CD4-positive, alpha-beta T cell (primary cell): ENCODE measurements at regions not wholly inside any gene's neighbourhood (a gene's known extent, or its start where the extent isn't known, plus 50 kb on each side); places are given as distances from the start of the nearest gene placed in this dataset.

Source experiments
- ATAC-seq: fragments of 200-7000 bp; cut with Tn5 transposase; one replicate; pipeline ENCODE4 v1.10.0; 2022; ENCODE audit warnings: mild to moderate bottlenecking; ENCODE audit not compliant: poor library complexity
- CTCF ChIA-PET: fragments of 350-600 bp; sonication (Branson Sonifier 250); formaldehyde crosslinking; loops from one replicate; lab custom pipeline; 2021; ENCODE audit warnings: antibody characterized with exemption, inconsistent platforms; lab: Charles Lee
- POLR2A ChIA-PET: fragments of 350-600 bp; sonication (Branson Sonifier 250); formaldehyde crosslinking; loops from one replicate; lab custom pipeline; 2021; ENCODE audit warnings: antibody characterized with exemption, inconsistent platforms; lab: Charles Lee
- DNase-seq, 14 experiments: peaks; one replicate each; pipeline ENCODE4 v3.0.0-alpha.2; 2013 to 2020; ENCODE audit warnings: mixed read lengths in 2 of 14
- H3K27ac ChIP-seq, 2 donors: one replicate each; pipeline versions ENCODE4 v1.5.1 to v1.7.0; 2013; ENCODE audit warnings: low read length in 2 of 2, low read depth in 1 of 2, mild to moderate bottlenecking in 1 of 2
- H3K27me3 ChIP-seq, 2 experiments: 1 replicate in 1 of 2; 2 replicates in 1 of 2; pipeline versions ENCODE4 v1.6.1 to v1.7.0; 2013; ENCODE audit warnings: low read length in 2 of 2, control low read depth in 1 of 2, mild to moderate bottlenecking in 1 of 2, moderate library complexity in 1 of 2; ENCODE audit not compliant: insufficient read depth in 2 of 2, control insufficient read depth in 1 of 2
- H3K36me3 ChIP-seq: one replicate; pipeline ENCODE4 v1.6.1; 2013; ENCODE audit warnings: low read length, control low read depth; ENCODE audit not compliant: insufficient read depth
- H3K4me1 ChIP-seq: one replicate; pipeline ENCODE4 v1.6.1; 2013; ENCODE audit warnings: low read length, control low read depth; ENCODE audit not compliant: insufficient read depth
- H3K4me3 ChIP-seq: one replicate; pipeline ENCODE4 v1.5.1; 2013; ENCODE audit warnings: mild to moderate bottlenecking, low read length, moderate library complexity
- H3K9me3 ChIP-seq, 2 experiments: 1 replicate in 1 of 2; 2 replicates in 1 of 2; pipeline versions ENCODE4 v1.6.1 to v1.7.0; 2013; ENCODE audit warnings: low read length in 2 of 2, mild to moderate bottlenecking in 2 of 2, control low read depth in 1 of 2, moderate library complexity in 1 of 2; ENCODE audit not compliant: control insufficient read depth in 1 of 2, insufficient read depth in 1 of 2
- H3K27ac Mint-ChIP-seq: one replicate; pipeline ENCODE4 v1.8.0; 2020; ENCODE audit warnings: mixed read lengths
- H3K27me3 Mint-ChIP-seq: one replicate; pipeline ENCODE4 v1.8.0; 2021; ENCODE audit warnings: mixed read lengths
- H3K36me3 Mint-ChIP-seq: one replicate; pipeline ENCODE4 v1.8.0; 2021; ENCODE audit warnings: low read depth, mixed read lengths
- H3K4me1 Mint-ChIP-seq: one replicate; pipeline ENCODE4 v1.8.0; 2021; ENCODE audit warnings: low read depth, mixed read lengths
- H3K4me3 Mint-ChIP-seq: one replicate; pipeline ENCODE4 v1.8.0; 2020; ENCODE audit warnings: mild to moderate bottlenecking, mixed read lengths
- H3K9me3 Mint-ChIP-seq: one replicate; pipeline ENCODE4 v1.8.0; 2020; ENCODE audit warnings: mixed read lengths
- intact Hi-C, 2 experiments: fragments of 100-400 bp; cut with DNase I in 1 of 2; cut with micrococcal nuclease in 1 of 2; formaldehyde crosslinking; loops; one replicate each; pipeline versions ENCODE4 v1.15.1 to v1.9.0; 2023 to 2025; cut with DNase I, micrococcal nuclease
- TF ChIP-seq, protein P1 (sequence below): fragments of 200-600 bp; IDR thresholded peaks from one replicate; pipeline ENCODE4 v1.8.0; 2022; ENCODE audit warnings: antibody characterized with exemption, mild to moderate bottlenecking

DNA sequence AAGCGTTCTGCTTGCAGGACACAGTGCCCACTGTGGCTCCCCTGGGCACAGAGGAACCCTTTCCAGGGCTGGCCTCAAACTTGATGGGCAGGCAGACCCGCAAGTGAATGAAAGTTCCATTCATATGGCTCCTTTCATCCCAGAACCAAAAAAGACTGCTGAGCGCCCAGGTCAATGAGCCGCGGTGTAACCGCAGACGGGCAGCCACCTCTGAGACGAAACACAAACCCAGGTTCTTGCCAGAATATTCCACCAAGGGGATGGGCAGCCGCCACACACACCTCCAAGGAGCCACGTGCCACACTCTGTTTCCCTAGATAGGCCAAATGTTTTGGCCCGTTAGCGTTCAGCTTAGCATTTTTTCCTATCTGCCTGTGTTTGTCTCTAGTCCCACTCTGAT lies 82.8 kb upstream of the IGF1R start:
- Histone ChIP-seq H3K4me1 (no peaks in the 10 kb centered on the region), H3K9me3 (no peaks in the 10 kb centered on the region), H3K27me3 (peaks cover 0 to 8% of the 10 kb centered on the region in 2 experiments), H3K4me3 (no peak overlapping the region), H3K36me3 (no peaks in the 10 kb centered on the region), H3K27ac (no peak overlapping the region)
- peaks cover 19% of the 10 kb centered on the region for H3K27me3 Mint-ChIP-seq
- TF ChIP-seq, protein P1, sequence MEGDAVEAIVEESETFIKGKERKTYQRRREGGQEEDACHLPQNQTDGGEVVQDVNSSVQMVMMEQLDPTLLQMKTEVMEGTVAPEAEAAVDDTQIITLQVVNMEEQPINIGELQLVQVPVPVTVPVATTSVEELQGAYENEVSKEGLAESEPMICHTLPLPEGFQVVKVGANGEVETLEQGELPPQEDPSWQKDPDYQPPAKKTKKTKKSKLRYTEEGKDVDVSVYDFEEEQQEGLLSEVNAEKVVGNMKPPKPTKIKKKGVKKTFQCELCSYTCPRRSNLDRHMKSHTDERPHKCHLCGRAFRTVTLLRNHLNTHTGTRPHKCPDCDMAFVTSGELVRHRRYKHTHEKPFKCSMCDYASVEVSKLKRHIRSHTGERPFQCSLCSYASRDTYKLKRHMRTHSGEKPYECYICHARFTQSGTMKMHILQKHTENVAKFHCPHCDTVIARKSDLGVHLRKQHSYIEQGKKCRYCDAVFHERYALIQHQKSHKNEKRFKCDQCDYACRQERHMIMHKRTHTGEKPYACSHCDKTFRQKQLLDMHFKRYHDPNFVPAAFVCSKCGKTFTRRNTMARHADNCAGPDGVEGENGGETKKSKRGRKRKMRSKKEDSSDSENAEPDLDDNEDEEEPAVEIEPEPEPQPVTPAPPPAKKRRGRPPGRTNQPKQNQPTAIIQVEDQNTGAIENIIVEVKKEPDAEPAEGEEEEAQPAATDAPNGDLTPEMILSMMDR, result no peak
- ATAC-seq, result no peak
- H3K9me3 Mint-ChIP-seq, result no peaks in the 10 kb centered on the region
- CTCF ChIA-PET, result interaction anchor here (0.8 kb wide), 1 partner anchor 94 kb away, joined by 3 read pairs; no protein-coding TSS in a partner anchor
- no peaks in the 10 kb centered on the region for H3K4me1 Mint-ChIP-seq
- intact Hi-C loops, result loop anchor here in 1 of 2 experiments (10.0 kb wide), 1 partner anchor 421 kb away; no protein-coding TSS in a partner anchor
- no peak overlapping the region for H3K27ac Mint-ChIP-seq
- H3K36me3 Mint-ChIP-seq, result no peaks in the 10 kb centered on the region
- no peak for DNase-seq
- H3K4me3 Mint-ChIP-seq, result no peak overlapping the region
- POLR2A ChIA-PET, result no interaction called here

DNA sequence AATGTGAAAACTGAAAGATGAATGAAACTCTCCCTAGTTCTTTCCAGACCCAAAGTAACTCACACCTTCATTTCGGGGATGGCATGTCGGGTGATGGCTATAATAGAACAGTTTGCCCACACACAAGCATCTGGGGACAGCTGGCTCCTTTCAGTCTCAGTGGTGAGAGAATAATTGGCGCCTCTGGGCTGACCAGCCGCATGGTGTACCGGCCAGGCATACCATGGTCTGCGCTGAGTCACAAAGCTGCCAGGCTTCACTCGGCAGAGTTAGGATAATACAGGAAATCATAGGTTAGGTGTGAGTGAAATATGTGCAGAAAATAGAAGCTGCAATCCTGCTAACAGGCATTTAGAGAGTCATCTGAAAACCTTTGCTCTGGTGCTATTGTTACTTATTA lies 80.4 kb upstream of the IGF1R start:
- intact Hi-C loops, result loop anchor here in 1 of 2 experiments (10.0 kb wide), 1 partner anchor 423 kb away; no protein-coding TSS in a partner anchor
- Histone ChIP-seq H3K36me3 (no peaks in the 10 kb centered on the region), H3K4me1 (no peaks in the 10 kb centered on the region), H3K27ac (no peak overlapping the region), H3K4me3 (no peak overlapping the region), H3K9me3 (no peaks in the 10 kb centered on the region), H3K27me3 (peaks cover 0 to 8% of the 10 kb centered on the region in 2 experiments)
- H3K9me3 Mint-ChIP-seq, result no peaks in the 10 kb centered on the region
- H3K27me3 Mint-ChIP-seq, result peaks cover 29% of the 10 kb centered on the region
- H3K4me1 Mint-ChIP-seq, result no peaks in the 10 kb centered on the region
- DNase-seq, result no peak
- ATAC-seq, result no peak
- no peak overlapping the region for H3K27ac Mint-ChIP-seq
- TF ChIP-seq, protein P1, result no peak
- CTCF ChIA-PET, result no interaction called here
- H3K36me3 Mint-ChIP-seq, result no peaks in the 10 kb centered on the region
- no peak overlapping the region for H3K4me3 Mint-ChIP-seq
- POLR2A ChIA-PET, result interaction anchor here (1.2 kb wide), 1 partner anchor 33 kb away, joined by 3 read pairs; no protein-coding TSS in a partner anchor

DNA sequence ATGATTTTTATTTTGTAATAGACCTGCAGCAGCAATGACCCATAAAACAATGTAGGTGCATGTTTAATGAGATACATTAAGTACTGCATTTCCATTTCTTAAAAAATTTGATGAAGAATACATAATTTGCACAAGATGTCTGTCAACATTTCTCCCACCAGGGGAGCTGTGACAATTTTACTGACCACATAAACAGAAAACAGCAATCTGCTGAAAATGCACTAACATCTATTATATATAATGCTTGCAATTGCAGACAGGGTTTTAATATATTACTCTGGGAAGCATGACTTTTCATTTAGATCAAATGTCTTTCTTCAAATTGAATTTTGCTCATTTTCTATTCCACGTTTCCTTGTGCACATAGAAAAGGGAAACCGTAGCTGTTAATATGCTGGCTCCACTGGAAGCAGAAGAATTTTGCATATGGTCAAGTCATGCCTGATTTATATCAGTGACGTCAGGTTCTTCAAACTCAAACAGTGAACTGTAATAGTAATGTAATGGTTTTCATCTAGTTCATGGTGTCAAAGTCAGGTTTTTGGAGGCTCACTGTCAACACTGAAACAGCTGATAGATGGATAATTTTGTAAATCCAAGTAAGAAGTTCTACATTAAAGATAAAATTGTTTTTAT lies 79.8 kb upstream of the IGF1R start:
- TF ChIP-seq, protein P1, result no peak
- POLR2A ChIA-PET, result no interaction called here
- Histone ChIP-seq H3K27me3 (peaks cover 0 to 8% of the 10 kb centered on the region in 2 experiments), H3K4me3 (no peak overlapping the region), H3K36me3 (no peaks in the 10 kb centered on the region), H3K4me1 (no peaks in the 10 kb centered on the region), H3K27ac (no peak overlapping the region), H3K9me3 (no peaks in the 10 kb centered on the region)
- Mint-ChIP-seq H3K9me3 (no peaks in the 10 kb centered on the region), H3K27ac (no peak overlapping the region), H3K27me3 (peaks cover 30% of the 10 kb centered on the region), H3K4me3 (no peak overlapping the region), H3K36me3 (no peaks in the 10 kb centered on the region), H3K4me1 (no peaks in the 10 kb centered on the region)
- intact Hi-C loops, result loop anchor here in 1 of 2 experiments (10.0 kb wide), 1 partner anchor 424 kb away; no protein-coding TSS in a partner anchor
- ATAC-seq (no peak), DNase-seq (no peak)
- CTCF ChIA-PET, result no interaction called here
